ENCODE measurements at regions not wholly inside any gene's neighbourhood (a gene's known extent, or its start where the extent isn't known, plus 50 kb on each side); places are given as distances from the start of the nearest gene placed in this dataset.

- intact Hi-C loops (cut with micrococcal nuclease; ENCODE audit: unreplicated experiment) (no loop called here), in situ Hi-C loops (cut with HindIII; ENCODE audit: low pct_unique_long_range_greater_than_20kb, low sequenced_read_pairs) (no loop called here)
- Histone ChIP-seq H3K4me1 (ENCODE audit: control insufficient read depth, insufficient read depth, low read length) (no peaks in the 10 kb centered on the region), H3K27ac (ENCODE audit: low read length) (no peak overlapping the region), H3K4me3 (ENCODE audit: low read depth in 2 of 2, low read length in 2 of 2) (no peak overlapping the region), H3K9me3 (ENCODE audit: control insufficient read depth, insufficient read depth, low read depth, low read length) (no peaks in the 10 kb centered on the region), H3K36me3 (ENCODE audit: control insufficient read depth, insufficient read depth, low read length) (no peaks in the 10 kb centered on the region), H3K27me3 (ENCODE audit: control insufficient read depth, insufficient read depth, low read length) (peaks cover 3% of the 10 kb centered on the region)
- DNase-seq (ENCODE audit: low read depth, low spot score) (no peak), ATAC-seq (no peak)
- CTCF ChIA-PET: no interaction called here
- TF ChIP-seq POLR2AphosphoS5 (IDR thresholded peaks at IDR 0.05; ENCODE audit: low read depth, low read length) (no peak), SIN3A (IDR thresholded peaks at IDR 0.05; ENCODE audit: borderline replicate concordance, insufficient read depth, low read depth, low read length) (no peak), TCF7L2 (IDR thresholded peaks at IDR 0.05; ENCODE audit: low read depth, low read length) (no peak)
- POLR2A ChIA-PET: no interaction called here
- BruUV-seq (replicated peaks): no TSS peak
These were observed 58.1 kb upstream of the NLK start for GRCh38 chr17:27984404-27984803.

- CTCF ChIA-PET: no interaction called here
- H3K4me1 ChIP-seq (ENCODE audit: control insufficient read depth, insufficient read depth, low read length): no peaks in the 10 kb centered on the region
These were observed 57.7 kb upstream of the NLK start for GRCh38 chr17:27984816-27985215.

More at GRCh38 chr17:27984816-27985215, 57.7 kb upstream of the NLK start:
- intact Hi-C loops (cut with micrococcal nuclease; ENCODE audit: unreplicated experiment): no loop called here
- Histone ChIP-seq H3K4me3 (ENCODE audit: low read depth in 2 of 2, low read length in 2 of 2) (no peak overlapping the region), H3K27ac (ENCODE audit: low read length) (no peak overlapping the region), H3K27me3 (ENCODE audit: control insufficient read depth, insufficient read depth, low read length) (peaks cover 3% of the 10 kb centered on the region), H3K36me3 (ENCODE audit: control insufficient read depth, insufficient read depth, low read length) (no peaks in the 10 kb centered on the region), H3K9me3 (ENCODE audit: control insufficient read depth, insufficient read depth, low read depth, low read length) (no peaks in the 10 kb centered on the region)
- BruUV-seq (replicated peaks): no TSS peak
- TF ChIP-seq POLR2AphosphoS5 (IDR thresholded peaks at IDR 0.05; ENCODE audit: low read depth, low read length) (no peak), SIN3A (IDR thresholded peaks at IDR 0.05; ENCODE audit: borderline replicate concordance, insufficient read depth, low read depth, low read length) (no peak), TCF7L2 (IDR thresholded peaks at IDR 0.05; ENCODE audit: low read depth, low read length) (no peak), CTCF (IDR thresholded peaks at IDR 0.05) (no peak), REST (IDR thresholded peaks at IDR 0.05; ENCODE audit: insufficient read depth in 1 of 2, low read depth in 2 of 2, low read length in 1 of 2) (no peak)
- DNase-seq (ENCODE audit: low read depth, low spot score) (no peak), ATAC-seq (no peak)
- in situ Hi-C loops (cut with HindIII; ENCODE audit: low pct_unique_long_range_greater_than_20kb, low sequenced_read_pairs): no loop called here
- POLR2A ChIA-PET: no interaction called here
